ENCODE measurements at regions not wholly inside any gene's neighbourhood (a gene's known extent, or its start where the extent isn't known, plus 50 kb on each side); places are given as distances from the start of the nearest gene placed in this dataset.
"Not testable (repeated sequence)": the region's sequence is repeated elsewhere in the genome, so short reads cannot be mapped to it uniquely, and the experiment has no call there.

GRCh38 chr5:85938201-85938600 lies 679.5 kb upstream of the COX7C start:
- Histone ChIP-seq H3K9me3 (ENCODE audit: control insufficient read depth, insufficient read depth, low read length) (no peaks in the 10 kb centered on the region), H3K4me1 (ENCODE audit: control insufficient read depth, insufficient read depth, low read length) (no peaks in the 10 kb centered on the region), H3K27me3 (ENCODE audit: control insufficient read depth, insufficient read depth, low read length) (no peaks in the 10 kb centered on the region), H3K4me3 (ENCODE audit: low read depth, low read length) (no peak overlapping the region), H3K27ac (ENCODE audit: low read depth, low read length) (no peak overlapping the region), H3K36me3 (ENCODE audit: control insufficient read depth, insufficient read depth, low read length) (no peaks in the 10 kb centered on the region)
- no peak for DNase-seq (ENCODE audit: low read depth in 4 of 6, low spot score in 6 of 6)
- 54% methylated on average over 2 of the region's 3 CpGs for WGBS (ENCODE audit: insufficient coverage)

GRCh38 chr5:85951707-85952210 lies 666.0 kb upstream of the COX7C start:
- Histone ChIP-seq H3K36me3 (ENCODE audit: control insufficient read depth, insufficient read depth, low read length) (no peaks in the 10 kb centered on the region), H3K27me3 (ENCODE audit: control insufficient read depth, insufficient read depth, low read length) (no peaks in the 10 kb centered on the region), H3K27ac (ENCODE audit: low read depth, low read length) (no peak overlapping the region), H3K4me1 (ENCODE audit: control insufficient read depth, insufficient read depth, low read length) (no peaks in the 10 kb centered on the region), H3K4me3 (ENCODE audit: low read depth, low read length) (no peak overlapping the region), H3K9me3 (ENCODE audit: control insufficient read depth, insufficient read depth, low read length) (peaks cover 1% of the 10 kb centered on the region)
- DNase-seq (ENCODE audit: low read depth in 4 of 6, low spot score in 6 of 6), result no peak
- 88% methylated on average over 2 of the region's 3 CpGs for WGBS (ENCODE audit: insufficient coverage)

DNA sequence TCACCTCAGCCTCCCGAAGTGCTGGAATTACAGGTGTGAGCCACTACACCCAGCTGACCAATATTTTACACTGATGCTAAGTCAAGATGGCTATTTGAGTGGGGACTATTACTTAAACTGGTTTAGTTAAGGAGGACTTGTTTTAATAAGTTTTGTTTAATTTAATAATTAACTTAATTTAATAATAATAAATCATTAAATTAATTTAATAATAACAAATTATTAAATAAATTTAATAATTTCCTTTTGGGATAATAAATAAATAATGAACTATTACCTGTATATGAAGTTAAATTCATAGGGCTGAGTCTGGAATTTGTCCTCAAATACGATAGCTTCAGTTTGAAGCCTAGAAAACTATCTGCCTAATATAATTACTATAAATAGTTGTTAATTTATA lies 665.1 kb upstream of the COX7C start:
- no peaks in the 10 kb centered on the region for H3K36me3 ChIP-seq (ENCODE audit: control insufficient read depth, insufficient read depth, low read length)
- H3K4me1 ChIP-seq (ENCODE audit: control insufficient read depth, insufficient read depth, low read length), result no peaks in the 10 kb centered on the region
- no peak for DNase-seq (ENCODE audit: low read depth in 4 of 6, low spot score in 6 of 6)
- no peak overlapping the region for H3K4me3 ChIP-seq (ENCODE audit: low read depth, low read length)
- H3K27ac ChIP-seq (ENCODE audit: low read depth, low read length), result no peak overlapping the region
- WGBS (ENCODE audit: insufficient coverage), result no CpG with 5 or more reads among the region's 2 CpGs
- H3K27me3 ChIP-seq (ENCODE audit: control insufficient read depth, insufficient read depth, low read length), result no peaks in the 10 kb centered on the region
- peaks cover 1% of the 10 kb centered on the region for H3K9me3 ChIP-seq (ENCODE audit: control insufficient read depth, insufficient read depth, low read length)

DNA sequence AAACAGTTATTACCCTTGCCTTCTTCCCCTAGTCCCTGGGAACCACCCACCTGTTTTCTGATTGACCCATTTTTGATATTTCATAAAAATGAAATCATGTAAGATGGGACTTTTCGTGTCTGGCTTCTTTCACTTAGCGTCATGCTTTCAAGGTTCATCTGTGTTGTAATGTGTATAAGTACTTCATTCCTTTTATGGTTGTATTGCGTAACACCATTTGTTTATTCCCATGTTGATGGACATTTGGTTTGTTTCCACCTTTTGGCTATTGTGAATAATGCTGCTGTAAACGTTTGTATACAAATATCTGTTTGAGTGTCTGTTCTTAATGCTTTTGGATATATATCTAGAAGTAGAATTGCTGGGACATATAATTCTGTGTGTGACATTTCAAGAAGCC lies 650.1 kb upstream of the COX7C start:
- no peak overlapping the region for H3K27ac ChIP-seq (ENCODE audit: low read depth, low read length)
- DNase-seq (ENCODE audit: low read depth in 4 of 6, low spot score in 6 of 6), result no peak
- WGBS (ENCODE audit: insufficient coverage), result 90% methylated on average over 2 of the region's 4 CpGs
- no peaks in the 10 kb centered on the region for H3K9me3 ChIP-seq (ENCODE audit: control insufficient read depth, insufficient read depth, low read length)
- no peaks in the 10 kb centered on the region for H3K36me3 ChIP-seq (ENCODE audit: control insufficient read depth, insufficient read depth, low read length)
- no peak overlapping the region for H3K4me3 ChIP-seq (ENCODE audit: low read depth, low read length)
- H3K27me3 ChIP-seq (ENCODE audit: control insufficient read depth, insufficient read depth, low read length), result no peaks in the 10 kb centered on the region
- H3K4me1 ChIP-seq (ENCODE audit: control insufficient read depth, insufficient read depth, low read length), result no peaks in the 10 kb centered on the region

DNA sequence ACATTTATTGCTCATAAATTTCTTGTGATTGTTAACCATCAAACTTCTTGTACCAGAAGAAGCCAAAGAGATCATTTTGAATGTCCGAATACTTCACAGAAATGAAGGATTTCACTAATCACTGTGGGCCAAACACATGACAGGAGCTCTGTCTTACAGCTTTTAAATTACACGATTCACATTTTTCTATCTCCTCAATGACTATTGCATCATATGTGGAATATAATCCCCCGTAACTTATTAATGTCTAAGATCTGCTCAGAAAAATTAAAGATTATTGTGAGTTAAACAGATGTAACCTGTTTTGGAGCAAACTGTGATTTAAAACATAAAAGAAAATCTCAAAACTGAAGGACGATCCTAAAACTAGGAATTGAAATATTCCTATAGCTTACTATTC lies 645.2 kb upstream of the COX7C start:
- no peak overlapping the region for H3K27ac ChIP-seq (ENCODE audit: low read depth, low read length)
- WGBS (ENCODE audit: insufficient coverage), result 100% methylated on average over 1 of the region's 4 CpGs
- no peaks in the 10 kb centered on the region for H3K36me3 ChIP-seq (ENCODE audit: control insufficient read depth, insufficient read depth, low read length)
- no peaks in the 10 kb centered on the region for H3K4me1 ChIP-seq (ENCODE audit: control insufficient read depth, insufficient read depth, low read length)
- H3K4me3 ChIP-seq (ENCODE audit: low read depth, low read length), result no peak overlapping the region
- DNase-seq (ENCODE audit: low read depth in 4 of 6, low spot score in 6 of 6), result no peak
- no peaks in the 10 kb centered on the region for H3K9me3 ChIP-seq (ENCODE audit: control insufficient read depth, insufficient read depth, low read length)
- no peaks in the 10 kb centered on the region for H3K27me3 ChIP-seq (ENCODE audit: control insufficient read depth, insufficient read depth, low read length)

GRCh38 chr5:85985167-85985566 lies 632.6 kb upstream of the COX7C start:
- H3K27ac ChIP-seq (ENCODE audit: low read depth, low read length), result no peak overlapping the region
- WGBS (ENCODE audit: insufficient coverage), result no CpG with 5 or more reads among the region's 1 CpG
- H3K36me3 ChIP-seq (ENCODE audit: control insufficient read depth, insufficient read depth, low read length), result no peaks in the 10 kb centered on the region
- no peaks in the 10 kb centered on the region for H3K27me3 ChIP-seq (ENCODE audit: control insufficient read depth, insufficient read depth, low read length)
- H3K9me3 ChIP-seq (ENCODE audit: control insufficient read depth, insufficient read depth, low read length), result no peaks in the 10 kb centered on the region
- H3K4me3 ChIP-seq (ENCODE audit: low read depth, low read length), result no peak overlapping the region
- DNase-seq (ENCODE audit: low read depth in 4 of 6, low spot score in 6 of 6), result no peak
- no peaks in the 10 kb centered on the region for H3K4me1 ChIP-seq (ENCODE audit: control insufficient read depth, insufficient read depth, low read length)

DNA sequence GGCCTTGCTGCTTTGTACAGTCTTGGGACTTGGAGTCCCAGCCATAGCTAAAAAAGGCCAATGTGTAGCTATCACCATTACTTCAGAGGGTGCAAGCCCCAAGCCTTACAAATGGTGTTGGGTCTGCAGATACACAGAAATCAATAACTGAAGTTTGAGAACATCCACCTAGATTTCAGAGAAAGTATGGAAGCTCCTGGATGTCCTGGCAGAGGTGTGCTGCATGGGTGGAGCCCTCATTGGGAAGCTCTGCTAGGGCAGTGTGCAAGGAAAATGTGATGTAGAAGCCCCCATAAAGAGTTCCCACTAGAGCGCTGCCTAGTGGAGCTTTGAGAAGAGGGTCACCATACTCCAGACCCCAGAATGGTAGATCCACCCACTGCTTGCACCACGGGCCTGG lies 626.7 kb upstream of the COX7C start:
- Histone ChIP-seq H3K27ac (ENCODE audit: low read depth, low read length) (no peak overlapping the region), H3K9me3 (ENCODE audit: control insufficient read depth, insufficient read depth, low read length) (peaks cover 7% of the 10 kb centered on the region), H3K4me3 (ENCODE audit: low read depth, low read length) (no peak overlapping the region), H3K27me3 (ENCODE audit: control insufficient read depth, insufficient read depth, low read length) (no peaks in the 10 kb centered on the region), H3K36me3 (ENCODE audit: control insufficient read depth, insufficient read depth, low read length) (no peaks in the 10 kb centered on the region), H3K4me1 (ENCODE audit: control insufficient read depth, insufficient read depth, low read length) (no peaks in the 10 kb centered on the region)
- DNase-seq (ENCODE audit: low read depth in 4 of 6, low spot score in 6 of 6), result no peak
- WGBS (ENCODE audit: insufficient coverage), result 75% methylated on average over 1 of the region's 2 CpGs

DNA sequence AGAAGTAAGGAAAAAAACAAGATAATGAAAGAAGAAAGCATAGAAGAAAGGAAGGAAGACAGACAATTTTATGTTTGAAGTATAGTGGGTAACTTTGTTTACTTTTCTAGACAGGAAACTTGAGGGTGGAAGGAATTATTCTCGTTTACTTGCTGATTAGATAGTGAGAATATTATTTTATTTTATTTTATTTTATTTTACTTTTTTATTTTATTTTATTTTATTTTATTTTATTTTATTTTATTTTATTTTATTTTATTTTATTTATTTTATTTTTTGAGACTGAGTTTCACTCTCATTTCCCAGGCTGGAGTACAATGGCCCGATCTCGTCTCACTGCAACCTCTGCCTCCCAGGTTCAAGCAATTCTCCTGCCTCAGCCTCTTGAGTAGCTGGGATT lies 623.1 kb upstream of the COX7C start:
- H3K9me3 ChIP-seq (ENCODE audit: control insufficient read depth, insufficient read depth, low read length); DNase-seq (ENCODE audit: low read depth in 4 of 6, low spot score in 6 of 6); H3K4me1 ChIP-seq (ENCODE audit: control insufficient read depth, insufficient read depth, low read length); H3K36me3 ChIP-seq (ENCODE audit: control insufficient read depth, insufficient read depth, low read length); H3K27ac ChIP-seq (ENCODE audit: low read depth, low read length); H3K27me3 ChIP-seq (ENCODE audit: control insufficient read depth, insufficient read depth, low read length); H3K4me3 ChIP-seq (ENCODE audit: low read depth, low read length): not testable (repeated sequence)
- WGBS (ENCODE audit: insufficient coverage), result 90% methylated on average over 2 of the region's 3 CpGs

GRCh38 chr5:85998656-85999055 lies 619.1 kb upstream of the COX7C start:
- no peaks in the 10 kb centered on the region for H3K27me3 ChIP-seq (ENCODE audit: control insufficient read depth, insufficient read depth, low read length)
- WGBS (ENCODE audit: insufficient coverage), result 38% methylated on average over 2 of the region's 2 CpGs
- peak in 2 of 6 donors; percentile 0 to 61 for DNase-seq (ENCODE audit: low read depth in 4 of 6, low spot score in 6 of 6)

DNA sequence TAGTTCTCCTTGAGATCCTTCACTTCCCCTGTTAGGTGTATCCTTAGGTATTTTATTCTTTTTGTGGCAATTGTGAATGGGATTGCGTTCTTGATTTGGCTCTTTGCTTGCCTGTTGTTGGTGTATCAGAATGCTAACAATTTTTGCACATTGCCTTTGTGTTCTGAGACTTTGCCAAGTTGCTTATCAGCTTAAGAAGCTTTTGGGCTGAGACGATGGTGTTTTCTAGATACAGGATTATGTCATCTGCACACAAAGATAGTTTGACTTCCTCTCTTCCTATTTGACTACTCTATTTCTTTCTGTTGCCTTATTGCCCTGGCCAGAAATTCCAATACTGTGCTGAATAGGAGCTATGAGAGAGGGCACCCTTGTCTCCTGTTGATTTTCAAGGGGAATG lies 609.4 kb upstream of the COX7C start:
- no peaks in the 10 kb centered on the region for H3K4me1 ChIP-seq (ENCODE audit: control insufficient read depth, insufficient read depth, low read length)
- H3K27ac ChIP-seq (ENCODE audit: low read depth, low read length), result no peak overlapping the region
- H3K4me3 ChIP-seq (ENCODE audit: low read depth, low read length), result no peak overlapping the region
- H3K36me3 ChIP-seq (ENCODE audit: control insufficient read depth, insufficient read depth, low read length), result no peaks in the 10 kb centered on the region
- no peaks in the 10 kb centered on the region for H3K9me3 ChIP-seq (ENCODE audit: control insufficient read depth, insufficient read depth, low read length)
- no peaks in the 10 kb centered on the region for H3K27me3 ChIP-seq (ENCODE audit: control insufficient read depth, insufficient read depth, low read length)
- DNase-seq (ENCODE audit: low read depth in 4 of 6, low spot score in 6 of 6), result no peak
- WGBS (ENCODE audit: insufficient coverage), result no CpG with 5 or more reads among the region's 2 CpGs

More at GRCh38 chr5:85998656-85999055, 619.1 kb upstream of the COX7C start:
- no peak overlapping the region for H3K27ac ChIP-seq (ENCODE audit: low read depth, low read length)
- H3K4me3 ChIP-seq (ENCODE audit: low read depth, low read length), result no peak overlapping the region
- H3K4me1 ChIP-seq (ENCODE audit: control insufficient read depth, insufficient read depth, low read length), result no peaks in the 10 kb centered on the region
- no peaks in the 10 kb centered on the region for H3K9me3 ChIP-seq (ENCODE audit: control insufficient read depth, insufficient read depth, low read length)
- H3K36me3 ChIP-seq (ENCODE audit: control insufficient read depth, insufficient read depth, low read length), result no peaks in the 10 kb centered on the region

Data from spinal cord (tissue), 9 donors.